ENCODE measurements at regions not wholly inside any gene's neighbourhood (a gene's known extent, or its start where the extent isn't known, plus 50 kb on each side); places are given as distances from the start of the nearest gene placed in this dataset.
"Not testable (repeated sequence)": the region's sequence is repeated elsewhere in the genome, so short reads cannot be mapped to it uniquely, and the experiment has no call there.

DNA sequence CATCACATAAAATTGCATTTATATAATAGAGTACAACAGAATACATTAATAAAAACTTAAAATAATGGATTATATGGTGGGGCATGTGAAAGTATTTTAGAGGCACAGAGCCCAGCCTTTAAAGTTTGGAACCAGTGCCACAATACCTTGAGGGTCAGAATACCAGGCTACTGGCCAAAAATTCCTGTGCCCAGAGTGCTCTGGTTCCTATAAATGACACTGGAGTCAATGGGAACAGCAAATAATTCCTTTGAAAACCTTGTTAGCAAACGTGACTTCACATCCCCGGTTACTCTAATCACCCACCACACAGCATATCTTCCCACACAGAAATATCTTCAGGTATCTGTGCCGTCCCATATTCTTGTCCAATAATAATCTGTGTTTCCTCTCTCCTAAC is 1242.6 kb downstream of the DIAPH3 start:
- H3K4me1 ChIP-seq (ENCODE audit: control insufficient read depth, low read depth, low read length), result no peaks in the 10 kb centered on the region
- H3K4me3 ChIP-seq (ENCODE audit: low read length), result no peak overlapping the region
- H3K27me3 ChIP-seq (ENCODE audit: control insufficient read depth, insufficient read depth, low read length), result no peaks in the 10 kb centered on the region
- no peaks in the 10 kb centered on the region for H3K9me3 ChIP-seq (ENCODE audit: control insufficient read depth, low read depth, low read length)
- H3K36me3 ChIP-seq (ENCODE audit: control insufficient read depth, low read depth, low read length), result no peaks in the 10 kb centered on the region
- H3K9ac ChIP-seq (ENCODE audit: low read length), result no peak overlapping the region
- H3K27ac ChIP-seq (ENCODE audit: low read length), result no peak overlapping the region

DNA sequence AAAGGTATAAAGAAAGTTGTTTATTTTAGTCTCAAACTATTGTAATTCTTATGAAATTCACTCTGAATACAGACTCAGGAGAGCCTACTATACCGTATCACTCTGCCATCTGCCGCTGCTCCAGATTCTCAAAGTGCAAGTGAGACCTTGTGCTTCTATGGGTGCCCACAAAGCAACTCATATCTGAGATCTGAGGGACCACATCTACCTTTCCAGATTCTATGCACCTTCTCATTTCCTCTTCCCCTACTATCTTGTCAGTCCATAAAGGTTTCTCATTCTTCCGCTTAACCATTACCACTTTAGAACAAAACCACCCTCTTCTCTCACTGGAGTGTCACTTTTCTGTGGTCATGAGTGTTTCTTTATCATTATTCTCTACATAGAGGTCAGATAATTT is 1236.9 kb downstream of the DIAPH3 start:
- H3K27me3 ChIP-seq (ENCODE audit: control insufficient read depth, insufficient read depth, low read length), result no peaks in the 10 kb centered on the region
- no peak overlapping the region for H3K27ac ChIP-seq (ENCODE audit: low read length)
- no peak overlapping the region for H3K9ac ChIP-seq (ENCODE audit: low read length)
- no peaks in the 10 kb centered on the region for H3K4me1 ChIP-seq (ENCODE audit: control insufficient read depth, low read depth, low read length)
- H3K36me3 ChIP-seq (ENCODE audit: control insufficient read depth, low read depth, low read length), result no peaks in the 10 kb centered on the region
- no peaks in the 10 kb centered on the region for H3K9me3 ChIP-seq (ENCODE audit: control insufficient read depth, low read depth, low read length)
- no peak overlapping the region for H3K4me3 ChIP-seq (ENCODE audit: low read length)

DNA sequence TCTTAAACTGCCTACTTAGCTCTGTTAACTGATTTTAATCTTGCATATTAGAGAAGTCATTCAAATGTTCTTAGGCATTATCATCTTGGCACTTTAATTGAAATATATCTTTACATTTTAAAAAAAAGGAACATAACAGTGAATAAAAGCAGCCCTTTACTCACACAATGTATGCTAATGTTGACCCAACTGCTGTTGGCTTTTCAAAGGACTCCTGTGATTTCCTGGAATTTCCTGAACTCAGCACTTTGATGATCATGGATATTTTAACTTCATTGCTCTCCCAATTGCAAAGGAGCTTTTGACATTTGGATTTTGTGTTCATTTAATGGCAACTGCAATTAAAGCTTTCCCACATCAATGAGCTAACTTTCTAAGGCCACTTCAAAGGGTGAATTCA is 1230.3 kb downstream of the DIAPH3 start:
- H3K27ac ChIP-seq (ENCODE audit: low read length), result no peak overlapping the region
- no peak overlapping the region for H3K4me3 ChIP-seq (ENCODE audit: low read length)
- no peaks in the 10 kb centered on the region for H3K27me3 ChIP-seq (ENCODE audit: control insufficient read depth, insufficient read depth, low read length)
- H3K4me1 ChIP-seq (ENCODE audit: control insufficient read depth, low read depth, low read length), result peaks cover 21% of the 10 kb centered on the region
- H3K9ac ChIP-seq (ENCODE audit: low read length), result no peak overlapping the region
- no peaks in the 10 kb centered on the region for H3K9me3 ChIP-seq (ENCODE audit: control insufficient read depth, low read depth, low read length)
- no peaks in the 10 kb centered on the region for H3K36me3 ChIP-seq (ENCODE audit: control insufficient read depth, low read depth, low read length)

DNA sequence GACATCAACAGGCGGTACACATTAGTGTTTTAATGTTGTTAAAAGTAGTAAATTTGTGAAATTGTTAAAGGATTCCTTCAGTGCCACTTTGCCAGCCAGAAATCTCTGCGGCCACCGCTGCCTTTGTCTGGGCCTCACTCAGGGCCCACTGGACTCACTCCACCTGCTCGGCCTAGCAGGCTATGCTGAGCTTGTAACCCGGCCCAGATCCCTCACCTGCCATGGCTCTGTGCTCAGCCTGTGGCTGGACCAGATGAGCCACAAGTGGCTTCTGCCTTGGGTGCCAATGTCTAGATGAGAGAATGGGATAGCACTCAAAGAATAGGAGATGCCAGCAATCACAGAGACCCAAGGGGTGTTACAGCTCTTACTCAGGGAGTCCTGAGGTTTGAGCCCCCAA is 1228.0 kb downstream of the DIAPH3 start:
- Histone ChIP-seq H3K9me3 (ENCODE audit: control insufficient read depth, low read depth, low read length) (no peaks in the 10 kb centered on the region), H3K4me1 (ENCODE audit: control insufficient read depth, low read depth, low read length) (peaks cover 21% of the 10 kb centered on the region), H3K27ac (ENCODE audit: low read length) (no peak overlapping the region), H3K4me3 (ENCODE audit: low read length) (no peak overlapping the region), H3K9ac (ENCODE audit: low read length) (no peak overlapping the region), H3K36me3 (ENCODE audit: control insufficient read depth, low read depth, low read length) (no peaks in the 10 kb centered on the region), H3K27me3 (ENCODE audit: control insufficient read depth, insufficient read depth, low read length) (no peaks in the 10 kb centered on the region)

DNA sequence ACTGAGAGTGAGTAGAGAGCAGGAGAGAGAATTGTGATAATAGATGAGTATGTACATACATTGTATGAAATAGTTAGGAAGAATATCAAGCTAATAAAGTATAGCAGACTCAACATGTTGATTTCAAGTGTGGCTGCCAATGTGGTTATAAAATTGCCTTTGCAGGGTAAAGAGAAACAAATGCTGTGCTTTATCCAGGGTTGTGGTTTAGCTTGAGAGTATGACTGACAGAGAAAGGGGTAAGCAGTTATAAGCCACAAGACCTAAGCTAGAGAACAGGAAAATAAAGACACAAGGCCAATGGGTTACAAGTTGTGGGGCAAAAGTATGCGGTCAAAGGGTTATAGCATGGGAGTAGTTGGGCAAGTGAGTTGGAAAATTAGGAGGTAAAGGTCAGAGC is 1217.5 kb downstream of the DIAPH3 start:
- Histone ChIP-seq H3K9me3 (ENCODE audit: control insufficient read depth, low read depth, low read length) (peaks cover 21% of the 10 kb centered on the region), H3K9ac (ENCODE audit: low read length) (no peak overlapping the region), H3K36me3 (ENCODE audit: control insufficient read depth, low read depth, low read length) (no peaks in the 10 kb centered on the region), H3K27me3 (ENCODE audit: control insufficient read depth, insufficient read depth, low read length) (no peaks in the 10 kb centered on the region), H3K4me1 (ENCODE audit: control insufficient read depth, low read depth, low read length) (no peaks in the 10 kb centered on the region), H3K4me3 (ENCODE audit: low read length) (no peak overlapping the region), H3K27ac (ENCODE audit: low read length) (no peak overlapping the region)

DNA sequence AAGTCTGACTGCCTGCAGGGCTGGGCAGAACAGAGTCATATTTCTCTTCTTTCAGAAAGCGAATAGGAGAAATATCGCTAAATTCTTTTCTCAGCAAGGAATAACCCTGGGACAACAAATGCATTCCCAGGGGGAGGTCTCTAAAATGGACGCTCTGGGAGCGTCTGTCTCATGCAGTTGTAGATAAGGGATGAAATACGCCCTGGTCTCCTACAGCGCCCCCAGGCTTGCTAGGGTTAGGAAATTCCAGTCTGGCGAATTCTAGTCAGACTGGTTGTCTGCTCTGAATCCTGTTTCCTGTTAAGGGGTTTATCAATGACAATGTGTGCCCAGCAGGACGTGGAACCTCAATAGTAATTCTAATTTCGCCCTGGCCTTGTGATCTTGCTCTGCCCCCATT is 1214.1 kb downstream of the DIAPH3 start:
- Histone ChIP-seq H3K27ac (ENCODE audit: low read length) (no peak overlapping the region), H3K4me3 (ENCODE audit: low read length) (no peak overlapping the region), H3K9ac (ENCODE audit: low read length) (no peak overlapping the region), H3K4me1 (ENCODE audit: control insufficient read depth, low read depth, low read length) (no peaks in the 10 kb centered on the region), H3K9me3 (ENCODE audit: control insufficient read depth, low read depth, low read length) (peaks cover 21% of the 10 kb centered on the region), H3K27me3 (ENCODE audit: control insufficient read depth, insufficient read depth, low read length) (no peaks in the 10 kb centered on the region), H3K36me3 (ENCODE audit: control insufficient read depth, low read depth, low read length) (no peaks in the 10 kb centered on the region)

DNA sequence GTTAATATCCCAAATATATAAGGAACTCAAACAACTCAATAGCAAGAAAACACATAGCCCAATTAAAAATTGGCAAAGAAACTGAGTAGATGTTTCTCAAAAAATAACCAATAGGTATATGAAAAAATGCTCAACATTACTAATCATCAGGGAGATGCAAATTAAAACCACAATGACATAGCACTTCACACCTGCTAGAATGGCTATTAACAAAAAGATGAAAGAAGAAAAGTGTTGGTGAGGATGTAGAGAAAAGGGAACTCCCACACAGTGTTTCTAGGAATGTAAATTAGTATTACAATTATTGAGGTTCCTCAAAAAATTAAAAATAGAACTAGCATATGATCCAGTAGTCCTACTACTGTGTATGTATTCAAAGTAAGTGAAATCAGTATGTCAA is 1212.8 kb downstream of the DIAPH3 start:
- H3K4me3 ChIP-seq (ENCODE audit: low read length), result no peak overlapping the region
- peaks cover 21% of the 10 kb centered on the region for H3K9me3 ChIP-seq (ENCODE audit: control insufficient read depth, low read depth, low read length)
- H3K4me1 ChIP-seq (ENCODE audit: control insufficient read depth, low read depth, low read length), result no peaks in the 10 kb centered on the region

DNA sequence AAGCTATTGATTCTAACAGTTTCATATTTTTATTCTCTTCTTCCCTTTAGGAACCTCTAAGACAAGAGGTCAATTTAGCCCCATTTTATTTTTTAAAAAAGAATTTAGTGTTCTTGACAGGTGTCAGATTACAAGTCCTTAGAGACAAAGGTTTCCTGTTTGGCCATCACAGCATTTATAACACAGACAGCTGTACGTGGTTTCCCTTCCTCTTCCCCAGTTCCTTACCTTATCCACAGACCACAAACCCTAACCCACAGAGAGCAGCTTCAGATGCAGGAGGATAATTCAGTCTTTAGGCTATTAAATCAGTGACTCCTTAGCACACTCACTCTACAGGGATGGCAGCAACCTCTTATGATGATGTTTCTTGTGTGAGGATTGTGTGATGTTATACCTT is 1210.1 kb downstream of the DIAPH3 start:
- Histone ChIP-seq H3K27me3 (ENCODE audit: control insufficient read depth, insufficient read depth, low read length) (no peaks in the 10 kb centered on the region), H3K4me1 (ENCODE audit: control insufficient read depth, low read depth, low read length) (no peaks in the 10 kb centered on the region), H3K9me3 (ENCODE audit: control insufficient read depth, low read depth, low read length) (peaks cover 21% of the 10 kb centered on the region), H3K4me3 (ENCODE audit: low read length) (no peak overlapping the region), H3K27ac (ENCODE audit: low read length) (no peak overlapping the region), H3K9ac (ENCODE audit: low read length) (no peak overlapping the region), H3K36me3 (ENCODE audit: control insufficient read depth, low read depth, low read length) (no peaks in the 10 kb centered on the region)

More for the DNA sequence above, 1212.8 kb downstream of the DIAPH3 start:
- H3K36me3 ChIP-seq (ENCODE audit: control insufficient read depth, low read depth, low read length), result no peaks in the 10 kb centered on the region
- H3K9ac ChIP-seq (ENCODE audit: low read length), result no peak overlapping the region
- H3K27ac ChIP-seq (ENCODE audit: low read length), result no peak overlapping the region
- H3K27me3 ChIP-seq (ENCODE audit: control insufficient read depth, insufficient read depth, low read length), result no peaks in the 10 kb centered on the region

DNA sequence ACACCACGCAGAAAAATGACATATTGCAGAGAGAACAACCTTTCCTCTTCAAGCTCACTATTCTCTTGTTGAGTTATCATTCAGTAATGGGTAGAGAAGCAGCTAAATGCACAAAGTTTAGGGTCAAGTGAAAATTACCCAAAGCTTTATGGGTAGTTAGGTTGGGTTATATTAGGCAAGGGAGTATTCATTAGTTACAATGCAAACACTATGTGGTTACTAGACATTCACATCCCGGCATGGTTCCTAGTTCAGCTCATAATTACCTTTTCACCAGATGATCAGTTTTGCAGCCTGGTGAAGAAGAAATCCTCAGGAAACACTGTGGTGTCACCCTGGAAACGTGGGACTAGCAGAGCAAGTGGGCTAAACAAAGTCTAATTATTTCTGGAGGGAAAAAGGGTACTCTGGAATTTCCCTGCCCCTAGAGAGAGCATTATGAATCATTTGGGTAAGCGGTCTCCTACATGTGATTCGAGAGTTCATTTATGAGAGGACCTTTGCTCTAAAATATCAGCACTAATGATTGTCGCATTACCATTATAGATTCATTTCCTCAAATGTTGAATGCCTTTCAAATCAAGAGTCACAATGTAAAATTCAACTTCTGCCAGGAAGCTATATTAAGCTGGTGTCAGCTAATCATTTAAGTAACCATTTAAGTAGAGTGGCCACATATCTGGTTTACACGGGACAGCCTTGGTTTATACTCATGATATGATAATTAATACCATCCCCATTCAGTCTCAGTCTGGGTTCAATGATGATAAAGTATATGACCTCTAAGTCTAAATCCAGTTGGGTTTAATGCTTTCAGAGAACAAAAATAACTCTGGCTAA is 1208.0 kb downstream of the DIAPH3 start:
- Histone ChIP-seq H3K27me3 (ENCODE audit: control insufficient read depth, insufficient read depth, low read length) (no peaks in the 10 kb centered on the region), H3K36me3 (ENCODE audit: control insufficient read depth, low read depth, low read length) (no peaks in the 10 kb centered on the region), H3K9me3 (ENCODE audit: control insufficient read depth, low read depth, low read length) (peaks cover 1% of the 10 kb centered on the region), H3K9ac (ENCODE audit: low read length) (no peak overlapping the region), H3K4me3 (ENCODE audit: low read length) (no peak overlapping the region), H3K27ac (ENCODE audit: low read length) (no peak overlapping the region), H3K4me1 (ENCODE audit: control insufficient read depth, low read depth, low read length) (no peaks in the 10 kb centered on the region)

DNA sequence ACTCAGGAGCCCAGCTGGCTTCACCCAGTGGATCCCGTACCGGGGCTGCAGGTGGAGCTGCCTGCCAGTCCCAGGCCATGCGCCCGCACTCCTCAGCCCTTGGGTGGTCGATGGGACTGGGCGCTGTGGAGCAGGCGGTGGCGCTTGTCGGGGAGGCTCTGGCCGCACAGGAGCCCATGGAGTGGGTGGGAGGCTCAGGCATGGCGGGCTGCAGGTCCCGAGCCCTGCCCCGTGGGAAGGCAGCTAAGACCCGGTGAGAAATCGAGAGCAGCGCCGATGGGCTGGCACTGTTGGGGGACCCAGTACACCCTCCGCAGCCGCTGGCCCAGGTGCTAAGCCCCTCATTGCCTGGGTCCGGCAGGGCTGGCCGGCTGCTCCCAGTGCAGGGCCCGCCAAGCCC is 1205.6 kb downstream of the DIAPH3 start:
- H3K9me3 ChIP-seq (ENCODE audit: control insufficient read depth, low read depth, low read length); H3K36me3 ChIP-seq (ENCODE audit: control insufficient read depth, low read depth, low read length); H3K27ac ChIP-seq (ENCODE audit: low read length); H3K27me3 ChIP-seq (ENCODE audit: control insufficient read depth, insufficient read depth, low read length); H3K4me1 ChIP-seq (ENCODE audit: control insufficient read depth, low read depth, low read length); H3K4me3 ChIP-seq (ENCODE audit: low read length); H3K9ac ChIP-seq (ENCODE audit: low read length): not testable (repeated sequence)

DNA sequence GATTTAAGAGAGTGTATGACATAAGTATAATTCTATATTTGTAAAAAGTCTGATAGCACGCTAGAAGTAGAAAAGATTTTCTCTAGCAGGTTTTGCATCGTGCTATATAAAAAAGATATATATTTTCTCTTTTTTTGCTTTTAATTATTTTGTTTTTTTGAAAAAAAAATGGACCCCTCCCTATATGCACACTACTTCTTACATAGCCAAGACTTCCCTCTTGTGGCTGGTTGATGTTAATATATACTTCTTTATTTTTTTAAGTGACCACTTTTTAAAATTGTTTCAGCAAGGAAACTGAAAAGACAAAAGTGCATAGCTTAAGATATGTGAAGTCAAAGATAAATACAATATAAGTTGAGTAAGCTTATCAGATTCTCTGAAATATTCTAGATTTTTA is 1202.8 kb downstream of the DIAPH3 start:
- no peak overlapping the region for H3K27ac ChIP-seq (ENCODE audit: low read length)
- no peaks in the 10 kb centered on the region for H3K36me3 ChIP-seq (ENCODE audit: control insufficient read depth, low read depth, low read length)
- no peak overlapping the region for H3K4me3 ChIP-seq (ENCODE audit: low read length)
- H3K4me1 ChIP-seq (ENCODE audit: control insufficient read depth, low read depth, low read length), result no peaks in the 10 kb centered on the region
- no peaks in the 10 kb centered on the region for H3K27me3 ChIP-seq (ENCODE audit: control insufficient read depth, insufficient read depth, low read length)
- no peak overlapping the region for H3K9ac ChIP-seq (ENCODE audit: low read length)
- no peaks in the 10 kb centered on the region for H3K9me3 ChIP-seq (ENCODE audit: control insufficient read depth, low read depth, low read length)

DNA sequence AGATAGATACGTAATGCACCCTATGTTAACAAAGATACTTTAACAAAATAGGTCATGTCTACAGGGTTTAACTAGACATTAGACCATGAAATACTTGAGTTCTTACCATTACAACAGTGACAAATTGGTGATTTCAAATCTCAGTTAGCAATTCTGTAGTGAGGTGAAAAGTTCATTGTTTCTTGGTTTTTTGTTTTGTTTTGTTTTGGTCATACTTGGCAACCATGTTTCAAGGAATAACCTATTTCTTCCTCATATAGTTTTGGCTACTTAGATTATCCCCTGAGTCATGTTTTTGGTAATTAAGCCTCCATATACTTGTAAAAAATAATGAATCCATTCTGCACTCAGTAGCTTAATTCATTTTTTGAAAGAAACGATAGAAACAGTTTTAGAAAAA is 1200.4 kb downstream of the DIAPH3 start:
- H3K27ac ChIP-seq (ENCODE audit: low read length), result no peak overlapping the region
- H3K4me3 ChIP-seq (ENCODE audit: low read length), result no peak overlapping the region
- H3K9ac ChIP-seq (ENCODE audit: low read length), result no peak overlapping the region
- H3K27me3 ChIP-seq (ENCODE audit: control insufficient read depth, insufficient read depth, low read length), result no peaks in the 10 kb centered on the region
- H3K4me1 ChIP-seq (ENCODE audit: control insufficient read depth, low read depth, low read length), result no peaks in the 10 kb centered on the region
- no peaks in the 10 kb centered on the region for H3K36me3 ChIP-seq (ENCODE audit: control insufficient read depth, low read depth, low read length)
- H3K9me3 ChIP-seq (ENCODE audit: control insufficient read depth, low read depth, low read length), result no peaks in the 10 kb centered on the region

All from iPS-18a (cell line).